ENCODE measurements at regions not wholly inside any gene's neighbourhood (a gene's known extent, or its start where the extent isn't known, plus 50 kb on each side); places are given as distances from the start of the nearest gene placed in this dataset.

DNA sequence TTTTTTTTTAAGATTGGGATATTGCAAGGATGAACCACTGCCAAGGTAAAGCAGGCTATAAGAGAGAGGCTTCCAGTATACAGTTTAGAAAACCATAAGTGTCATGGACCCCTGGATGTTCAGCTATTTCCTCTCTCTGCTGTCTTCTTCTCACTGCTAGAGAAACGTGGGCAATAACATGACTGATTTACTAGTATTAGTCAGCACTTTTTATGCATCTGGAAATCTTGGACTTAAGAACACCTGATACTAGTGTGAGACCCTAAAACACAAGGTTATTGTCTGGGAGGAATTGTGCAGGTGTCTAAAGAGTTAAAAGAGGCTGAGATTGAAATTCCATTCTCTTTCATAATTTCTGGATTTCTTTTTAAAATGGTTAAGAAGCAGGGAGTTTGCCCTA is 460.6 kb upstream of the MCTP2 start:
- TF ChIP-seq SP1 (IDR thresholded peaks at IDR 0.05; ENCODE audit: low read depth, low read length) (no peak), BRCA1 (IDR thresholded peaks at IDR 0.05; ENCODE audit: low read depth, low read length) (no peak), CTCF (IDR thresholded peaks at IDR 0.05 in 2 of 3, conservative IDR thresholded peaks at IDR 0.05 in 1 of 3; ENCODE audit: control insufficient read depth in 2 of 3, extremely low read depth in 1 of 3, insufficient read depth in 1 of 3, low read depth in 3 of 3, low read length in 3 of 3) (no peak), EP300 (IDR thresholded peaks at IDR 0.05; ENCODE audit: borderline replicate concordance in 1 of 2, control insufficient read depth in 1 of 2, low read depth in 2 of 2, low read length in 2 of 2) (no peak), MAX (IDR thresholded peaks at IDR 0.05; ENCODE audit: low read depth, low read length) (no peak), REST (IDR thresholded peaks at IDR 0.05; ENCODE audit: low read depth, low read length) (no peak)
- TF ChIP-seq, protein P1, sequence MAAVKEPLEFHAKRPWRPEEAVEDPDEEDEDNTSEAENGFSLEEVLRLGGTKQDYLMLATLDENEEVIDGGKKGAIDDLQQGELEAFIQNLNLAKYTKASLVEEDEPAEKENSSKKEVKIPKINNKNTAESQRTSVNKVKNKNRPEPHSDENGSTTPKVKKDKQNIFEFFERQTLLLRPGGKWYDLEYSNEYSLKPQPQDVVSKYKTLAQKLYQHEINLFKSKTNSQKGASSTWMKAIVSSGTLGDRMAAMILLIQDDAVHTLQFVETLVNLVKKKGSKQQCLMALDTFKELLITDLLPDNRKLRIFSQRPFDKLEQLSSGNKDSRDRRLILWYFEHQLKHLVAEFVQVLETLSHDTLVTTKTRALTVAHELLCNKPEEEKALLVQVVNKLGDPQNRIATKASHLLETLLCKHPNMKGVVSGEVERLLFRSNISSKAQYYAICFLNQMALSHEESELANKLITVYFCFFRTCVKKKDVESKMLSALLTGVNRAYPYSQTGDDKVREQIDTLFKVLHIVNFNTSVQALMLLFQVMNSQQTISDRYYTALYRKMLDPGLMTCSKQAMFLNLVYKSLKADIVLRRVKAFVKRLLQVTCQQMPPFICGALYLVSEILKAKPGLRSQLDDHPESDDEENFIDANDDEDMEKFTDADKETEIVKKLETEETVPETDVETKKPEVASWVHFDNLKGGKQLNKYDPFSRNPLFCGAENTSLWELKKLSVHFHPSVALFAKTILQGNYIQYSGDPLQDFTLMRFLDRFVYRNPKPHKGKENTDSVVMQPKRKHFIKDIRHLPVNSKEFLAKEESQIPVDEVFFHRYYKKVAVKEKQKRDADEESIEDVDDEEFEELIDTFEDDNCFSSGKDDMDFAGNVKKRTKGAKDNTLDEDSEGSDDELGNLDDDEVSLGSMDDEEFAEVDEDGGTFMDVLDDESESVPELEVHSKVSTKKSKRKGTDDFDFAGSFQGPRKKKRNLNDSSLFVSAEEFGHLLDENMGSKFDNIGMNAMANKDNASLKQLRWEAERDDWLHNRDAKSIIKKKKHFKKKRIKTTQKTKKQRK (IDR thresholded peaks at IDR 0.05; ENCODE audit: low read depth, low read length) = no peak

Data from GM12878 (cell line).